GM12878 (cell line): ENCODE measurements at regions not wholly inside any gene's neighbourhood (a gene's known extent, or its start where the extent isn't known, plus 50 kb on each side); places are given as distances from the start of the nearest gene placed in this dataset.

Experiments used
- ATAC-seq: fragments of 200-7000 bp; cut with Tn5 transposase; 3 replicates; pipeline ENCODE4 v1.9.1; 2020; ENCODE audit warnings: mild to moderate bottlenecking, moderate library complexity
- BruUV-seq: library from RNA; stranded (reverse); fragments of 400-500 nt; replicated peaks from 2 replicates; lab custom pipeline; 2021; lab: Mats Ljungman, UMichigan
- CTCF ChIA-PET: fragments of 300-600 bp; sonication (Branson Sonifier 250); formaldehyde crosslinking; extraction: SDS; loops from one replicate; lab custom pipeline; 2021; ENCODE audit warnings: inconsistent platforms; lab: Yijun Ruan, JAX
- POLR2A ChIA-PET: fragments of 350-600 bp; formaldehyde crosslinking; extraction: SDS; loops from one replicate; lab custom pipeline; 2021; ENCODE audit warnings: inconsistent platforms; lab: Charles Lee
- RAD21 ChIA-PET: fragments of 300-600 bp; sonication (Branson Sonifier 250); formaldehyde crosslinking; loops from one replicate; lab custom pipeline; 2023; ENCODE audit warnings: antibody characterized with exemption; ENCODE audit not compliant: unreplicated experiment; lab: Charles Lee
- SMC1A ChIA-PET: fragments of 300-600 bp; sonication (Branson Sonifier 250); formaldehyde crosslinking; loops from one replicate; lab custom pipeline; 2023; ENCODE audit not compliant: unreplicated experiment, uncharacterized antibody; lab: Charles Lee
- DNase-seq: peaks from one replicate; pipeline ENCODE4 v3.0.0-alpha.2; 2011; ENCODE audit warnings: low read depth, low spot score
- FAIRE-seq: peaks from 3 replicates; lab custom pipeline; 2011; peaks lifted over from hg19 to GRCh38; lab: Jason Lieb, UNC
- H2AFZ ChIP-seq: 2 replicates; pipeline ENCODE4 v1.6.0; 2011; ENCODE audit warnings: low read depth, low read length, control low read depth; ENCODE audit not compliant: control insufficient read depth
- H3K27ac ChIP-seq: 2 replicates; pipeline ENCODE4 v1.5.1; 2011; ENCODE audit warnings: control low read depth; ENCODE audit not compliant: control insufficient read depth, insufficient read depth
- H3K27me3 ChIP-seq, 2 experiments: replicated peaks in 1 of 2; 2 replicates each; pipeline versions ENCODE4 v1.6.0 to v1.6.1; 2011; ENCODE audit warnings: low read length in 1 of 2; ENCODE audit not compliant: control insufficient read depth in 2 of 2, insufficient read depth in 2 of 2
- H3K36me3 ChIP-seq, 2 experiments: 2 replicates each; pipeline ENCODE4 v1.5.1; 2011; ENCODE audit warnings: low read length in 1 of 2; ENCODE audit not compliant: control insufficient read depth in 2 of 2, insufficient read depth in 2 of 2
- H3K4me1 ChIP-seq: 2 replicates; pipeline ENCODE4 v1.6.1; 2011; ENCODE audit warnings: mild to moderate bottlenecking, low read length, moderate library complexity, mixed read lengths; ENCODE audit not compliant: control insufficient read depth, insufficient read depth
- H3K4me2 ChIP-seq: 2 replicates; pipeline ENCODE4 v1.6.0; 2011; ENCODE audit warnings: control low read depth; ENCODE audit not compliant: control insufficient read depth, insufficient read depth
- H3K4me3 ChIP-seq: fragments of 200-600 bp; sonication (generic); 2 replicates; pipeline ENCODE4 v1.5.1; 2016
- H3K79me2 ChIP-seq: 2 replicates; pipeline ENCODE4 v1.6.0; 2011; ENCODE audit warnings: low read length; ENCODE audit not compliant: control insufficient read depth, insufficient read depth
- H3K9ac ChIP-seq: 2 replicates; pipeline ENCODE4 v1.8.0; 2011; ENCODE audit warnings: low read length, control low read depth, mixed read lengths; ENCODE audit not compliant: control insufficient read depth, insufficient read depth
- H3K9me3 ChIP-seq: replicated peaks from 3 replicates; pipeline ENCODE4 v1.5.1; 2011; ENCODE audit warnings: mild to moderate bottlenecking, low read length; ENCODE audit not compliant: control insufficient read depth, insufficient read depth
- H4K20me1 ChIP-seq: 2 replicates; pipeline ENCODE4 v1.6.0; 2011; ENCODE audit not compliant: control insufficient read depth, insufficient read depth
- ETV6 ChIP-seq, 2 experiments: fragments of 450-650 bp in 1 of 2; IDR thresholded peaks in 1 of 2; conservative IDR thresholded peaks in 1 of 2; 2 replicates each; pipeline ENCODE4 v1.6.1; 2014; ENCODE audit warnings: antibody characterized with exemption in 1 of 2, borderline replicate concordance in 1 of 2, low read depth in 1 of 2, mild to moderate bottlenecking in 1 of 2, moderate library complexity in 1 of 2
- MTA2 ChIP-seq: fragments of 450-650 bp; IDR thresholded peaks from 2 replicates; pipeline ENCODE4 v1.6.1; 2016; ENCODE audit warnings: low read depth, mild to moderate bottlenecking, moderate library complexity
- NFIC ChIP-seq: IDR thresholded peaks from 2 replicates; pipeline ENCODE4 v1.6.1; 2012; ENCODE audit warnings: low read depth, mild to moderate bottlenecking, inconsistent platforms, low read length, moderate library complexity
- NRF1 ChIP-seq: conservative IDR thresholded peaks from 2 replicates; pipeline ENCODE4 v1.6.1; 2011; ENCODE audit warnings: mild to moderate bottlenecking, low read depth, low read length, improper control_type of control experiment
- RBBP5 ChIP-seq: fragments of 200-600 bp; sonication (generic); conservative IDR thresholded peaks from 2 replicates; pipeline ENCODE4 v1.6.1; 2016
- SIX5 ChIP-seq: IDR thresholded peaks from 2 replicates; pipeline ENCODE4 v1.6.1; 2011; ENCODE audit warnings: mild to moderate bottlenecking, low read depth, low read length, moderate library complexity; ENCODE audit not compliant: severe bottlenecking
- SUZ12 ChIP-seq: fragments of 200-600 bp; sonication (generic); IDR thresholded peaks from one replicate; pipeline ENCODE4 v1.6.1; 2018; ENCODE audit warnings: antibody characterized with exemption, mild to moderate bottlenecking; ENCODE audit not compliant: unreplicated experiment
- ZNF24 ChIP-seq: fragments of 450-650 bp; IDR thresholded peaks from 2 replicates; pipeline ENCODE4 v1.6.1; 2017; ENCODE audit warnings: antibody characterized with exemption, mild to moderate bottlenecking
- WGBS: methylation state at CpG from one replicate; pipeline ENCODE4 v1.1.6; 2016; ENCODE audit warnings: low lambda C conversion rate; ENCODE audit not compliant: insufficient replicate concordance, insufficient coverage; ENCODE audit errors: missing lambda C conversion rate; 5-methylcytosine and 5-hydroxymethylcytosine counted together
- in situ Hi-C: fragments of 300-500 bp; cut with MboI; formaldehyde crosslinking; loops from 9 replicates; pipeline ENCODE4 v1.14.3; 2018; ENCODE audit warnings: mixed read lengths
- intact Hi-C: fragments of 100-400 bp; cut with micrococcal nuclease; formaldehyde crosslinking; loops from one replicate; pipeline ENCODE4 v1.14.2; 2022; ENCODE audit not compliant: unreplicated experiment
- TF ChIP-seq, protein P1 (sequence below): IDR thresholded peaks from 2 replicates; pipeline ENCODE4 v1.6.1; 2012; ENCODE audit warnings: low read depth, low read length, improper control_type of control experiment
- TF ChIP-seq, protein P2 (sequence below): fragments of 150-350 bp; IDR thresholded peaks from 2 replicates; pipeline ENCODE4 v1.6.1; 2014; ENCODE audit warnings: mild to moderate bottlenecking, low read depth, low read length
- TF ChIP-seq, protein P3 (sequence below): fragments of 450-650 bp; IDR thresholded peaks from 2 replicates; pipeline ENCODE4 v1.6.1; 2017; ENCODE audit warnings: borderline replicate concordance
- TF ChIP-seq, protein P4 (sequence below): IDR thresholded peaks from 2 replicates; pipeline ENCODE4 v1.6.1; 2012; ENCODE audit warnings: mild to moderate bottlenecking, low read depth, low read length

DNA sequence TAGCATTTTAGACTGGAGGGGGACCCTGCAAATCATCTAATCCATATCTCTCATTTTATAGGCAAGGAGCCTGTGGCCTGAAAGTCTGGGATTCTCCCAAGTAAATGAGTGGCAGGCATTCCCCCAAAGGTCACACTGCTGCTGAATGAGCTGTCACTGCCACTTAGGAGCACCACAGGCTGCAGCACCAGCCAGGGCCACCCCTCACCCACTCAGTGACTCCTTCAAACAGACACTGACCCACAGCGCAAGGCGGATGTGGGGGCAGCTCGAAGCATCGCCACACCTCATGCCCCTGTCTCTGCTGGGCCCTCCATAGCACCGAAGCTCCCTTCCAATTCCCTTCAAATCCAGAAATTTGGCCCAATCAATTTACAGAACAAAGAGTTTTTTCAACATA is 119.9 kb upstream of the ARID1B start:
- in situ Hi-C loops = no loop called here
- TF ChIP-seq ETV6 (conservative IDR thresholded peaks at IDR 0.05 in 1 of 2, IDR thresholded peaks at IDR 0.05 in 1 of 2; ENCODE audit: borderline replicate concordance in 1 of 2, low read depth in 1 of 2) (no peak), RBBP5 (no peak), ZNF24 (no peak), NRF1 (no peak), MTA2 (no peak), SIX5 (no peak), NFIC (no peak), SUZ12 (no peak)
- TF ChIP-seq, protein P1, sequence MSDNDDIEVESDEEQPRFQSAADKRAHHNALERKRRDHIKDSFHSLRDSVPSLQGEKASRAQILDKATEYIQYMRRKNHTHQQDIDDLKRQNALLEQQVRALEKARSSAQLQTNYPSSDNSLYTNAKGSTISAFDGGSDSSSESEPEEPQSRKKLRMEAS = no peak
- TF ChIP-seq, protein P2, sequence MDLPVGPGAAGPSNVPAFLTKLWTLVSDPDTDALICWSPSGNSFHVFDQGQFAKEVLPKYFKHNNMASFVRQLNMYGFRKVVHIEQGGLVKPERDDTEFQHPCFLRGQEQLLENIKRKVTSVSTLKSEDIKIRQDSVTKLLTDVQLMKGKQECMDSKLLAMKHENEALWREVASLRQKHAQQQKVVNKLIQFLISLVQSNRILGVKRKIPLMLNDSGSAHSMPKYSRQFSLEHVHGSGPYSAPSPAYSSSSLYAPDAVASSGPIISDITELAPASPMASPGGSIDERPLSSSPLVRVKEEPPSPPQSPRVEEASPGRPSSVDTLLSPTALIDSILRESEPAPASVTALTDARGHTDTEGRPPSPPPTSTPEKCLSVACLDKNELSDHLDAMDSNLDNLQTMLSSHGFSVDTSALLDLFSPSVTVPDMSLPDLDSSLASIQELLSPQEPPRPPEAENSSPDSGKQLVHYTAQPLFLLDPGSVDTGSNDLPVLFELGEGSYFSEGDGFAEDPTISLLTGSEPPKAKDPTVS = no peak
- TF ChIP-seq, protein P3, sequence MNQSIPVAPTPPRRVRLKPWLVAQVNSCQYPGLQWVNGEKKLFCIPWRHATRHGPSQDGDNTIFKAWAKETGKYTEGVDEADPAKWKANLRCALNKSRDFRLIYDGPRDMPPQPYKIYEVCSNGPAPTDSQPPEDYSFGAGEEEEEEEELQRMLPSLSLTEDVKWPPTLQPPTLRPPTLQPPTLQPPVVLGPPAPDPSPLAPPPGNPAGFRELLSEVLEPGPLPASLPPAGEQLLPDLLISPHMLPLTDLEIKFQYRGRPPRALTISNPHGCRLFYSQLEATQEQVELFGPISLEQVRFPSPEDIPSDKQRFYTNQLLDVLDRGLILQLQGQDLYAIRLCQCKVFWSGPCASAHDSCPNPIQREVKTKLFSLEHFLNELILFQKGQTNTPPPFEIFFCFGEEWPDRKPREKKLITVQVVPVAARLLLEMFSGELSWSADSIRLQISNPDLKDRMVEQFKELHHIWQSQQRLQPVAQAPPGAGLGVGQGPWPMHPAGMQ = no peak
- TF ChIP-seq, protein P4, sequence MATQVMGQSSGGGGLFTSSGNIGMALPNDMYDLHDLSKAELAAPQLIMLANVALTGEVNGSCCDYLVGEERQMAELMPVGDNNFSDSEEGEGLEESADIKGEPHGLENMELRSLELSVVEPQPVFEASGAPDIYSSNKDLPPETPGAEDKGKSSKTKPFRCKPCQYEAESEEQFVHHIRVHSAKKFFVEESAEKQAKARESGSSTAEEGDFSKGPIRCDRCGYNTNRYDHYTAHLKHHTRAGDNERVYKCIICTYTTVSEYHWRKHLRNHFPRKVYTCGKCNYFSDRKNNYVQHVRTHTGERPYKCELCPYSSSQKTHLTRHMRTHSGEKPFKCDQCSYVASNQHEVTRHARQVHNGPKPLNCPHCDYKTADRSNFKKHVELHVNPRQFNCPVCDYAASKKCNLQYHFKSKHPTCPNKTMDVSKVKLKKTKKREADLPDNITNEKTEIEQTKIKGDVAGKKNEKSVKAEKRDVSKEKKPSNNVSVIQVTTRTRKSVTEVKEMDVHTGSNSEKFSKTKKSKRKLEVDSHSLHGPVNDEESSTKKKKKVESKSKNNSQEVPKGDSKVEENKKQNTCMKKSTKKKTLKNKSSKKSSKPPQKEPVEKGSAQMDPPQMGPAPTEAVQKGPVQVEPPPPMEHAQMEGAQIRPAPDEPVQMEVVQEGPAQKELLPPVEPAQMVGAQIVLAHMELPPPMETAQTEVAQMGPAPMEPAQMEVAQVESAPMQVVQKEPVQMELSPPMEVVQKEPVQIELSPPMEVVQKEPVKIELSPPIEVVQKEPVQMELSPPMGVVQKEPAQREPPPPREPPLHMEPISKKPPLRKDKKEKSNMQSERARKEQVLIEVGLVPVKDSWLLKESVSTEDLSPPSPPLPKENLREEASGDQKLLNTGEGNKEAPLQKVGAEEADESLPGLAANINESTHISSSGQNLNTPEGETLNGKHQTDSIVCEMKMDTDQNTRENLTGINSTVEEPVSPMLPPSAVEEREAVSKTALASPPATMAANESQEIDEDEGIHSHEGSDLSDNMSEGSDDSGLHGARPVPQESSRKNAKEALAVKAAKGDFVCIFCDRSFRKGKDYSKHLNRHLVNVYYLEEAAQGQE = no peak
- TF ChIP-seq, all 136 proteins: peak for 0
- no peak overlapping the region for H2AFZ ChIP-seq
- RAD21 ChIA-PET = interaction anchor here (0.6 to 1.3 kb wide), 5 partner anchors 20 to 111 kb away, joined by 3 to 4 read pairs (median 3); no protein-coding TSS in a partner anchor
- H4K20me1 ChIP-seq = no peaks in the 10 kb centered on the region
- intact Hi-C loops = no loop called here
- H3K36me3 ChIP-seq = no peaks in the 10 kb centered on the region
- 98% methylated on average over 5 of the region's 5 CpGs for WGBS
- H3K9me3 ChIP-seq = peaks cover 2% of the 10 kb centered on the region; the same call in 1 of the 3 replicates
- H3K4me1 ChIP-seq = peaks cover 18% of the 10 kb centered on the region
- no peak overlapping the region for H3K9ac ChIP-seq
- FAIRE-seq (no peak), ATAC-seq (no peak), DNase-seq (no peak)
- SMC1A ChIA-PET = interaction anchor here (1.9 kb wide), 1 partner anchor 20 kb away, joined by 9 read pairs; no protein-coding TSS in a partner anchor
- no peak overlapping the region for H3K27ac ChIP-seq
- H3K27me3 ChIP-seq = no peaks in the 10 kb centered on the region
- no peak overlapping the region for H3K4me2 ChIP-seq
- CTCF ChIA-PET = interaction anchor here (1.0 to 1.2 kb wide), 2 partner anchors 90 to 111 kb away, joined by 3 read pairs; no protein-coding TSS in a partner anchor
- POLR2A ChIA-PET = interaction anchor here (0.6 to 0.7 kb wide), 3 partner anchors 63 to 1640 kb away, joined by 3 to 6 read pairs (median 3); no protein-coding TSS in a partner anchor
- no peak overlapping the region for H3K4me3 ChIP-seq
- no TSS peak for BruUV-seq
- H3K79me2 ChIP-seq = no peaks in the 10 kb centered on the region
